ENCODE measurements at regions not wholly inside any gene's neighbourhood (a gene's known extent, or its start where the extent isn't known, plus 50 kb on each side); places are given as distances from the start of the nearest gene placed in this dataset.
"Not testable (repeated sequence)": the region's sequence is repeated elsewhere in the genome, so short reads cannot be mapped to it uniquely, and the experiment has no call there.

DNA sequence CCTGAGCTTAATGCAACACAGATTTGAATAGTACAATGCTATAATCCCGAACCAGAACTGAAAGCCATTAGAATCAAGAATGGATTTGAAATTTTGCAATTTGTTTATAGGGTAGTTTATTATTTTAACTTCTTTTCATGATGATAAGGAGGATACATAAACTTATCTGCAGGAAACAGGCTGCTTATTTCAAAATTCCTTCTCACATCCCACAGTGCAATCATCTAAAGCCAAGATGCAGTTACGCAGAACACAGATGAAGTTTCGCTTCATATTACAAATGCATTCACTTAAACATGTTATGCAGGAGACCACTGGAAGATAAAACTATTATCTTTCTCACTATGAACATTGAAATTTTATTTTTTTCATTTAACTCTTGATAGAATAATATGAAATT, 1019.6 kb downstream of the PLA2G4A start:
- no peak overlapping the region for H3K4me3 ChIP-seq (ENCODE audit: low read depth in 1 of 3, low read length in 3 of 3)
- no peak overlapping the region for H3K27ac ChIP-seq (ENCODE audit: low read depth in 1 of 2, low read length in 2 of 2)
- TF ChIP-seq JUND (IDR thresholded peaks at IDR 0.05) (no peak), FOXA2 (IDR thresholded peaks at IDR 0.05) (no peak), RAD21 (IDR thresholded peaks at IDR 0.05) (no peak), RXRA (IDR thresholded peaks at IDR 0.05) (no peak)
- TF ChIP-seq, protein P1, sequence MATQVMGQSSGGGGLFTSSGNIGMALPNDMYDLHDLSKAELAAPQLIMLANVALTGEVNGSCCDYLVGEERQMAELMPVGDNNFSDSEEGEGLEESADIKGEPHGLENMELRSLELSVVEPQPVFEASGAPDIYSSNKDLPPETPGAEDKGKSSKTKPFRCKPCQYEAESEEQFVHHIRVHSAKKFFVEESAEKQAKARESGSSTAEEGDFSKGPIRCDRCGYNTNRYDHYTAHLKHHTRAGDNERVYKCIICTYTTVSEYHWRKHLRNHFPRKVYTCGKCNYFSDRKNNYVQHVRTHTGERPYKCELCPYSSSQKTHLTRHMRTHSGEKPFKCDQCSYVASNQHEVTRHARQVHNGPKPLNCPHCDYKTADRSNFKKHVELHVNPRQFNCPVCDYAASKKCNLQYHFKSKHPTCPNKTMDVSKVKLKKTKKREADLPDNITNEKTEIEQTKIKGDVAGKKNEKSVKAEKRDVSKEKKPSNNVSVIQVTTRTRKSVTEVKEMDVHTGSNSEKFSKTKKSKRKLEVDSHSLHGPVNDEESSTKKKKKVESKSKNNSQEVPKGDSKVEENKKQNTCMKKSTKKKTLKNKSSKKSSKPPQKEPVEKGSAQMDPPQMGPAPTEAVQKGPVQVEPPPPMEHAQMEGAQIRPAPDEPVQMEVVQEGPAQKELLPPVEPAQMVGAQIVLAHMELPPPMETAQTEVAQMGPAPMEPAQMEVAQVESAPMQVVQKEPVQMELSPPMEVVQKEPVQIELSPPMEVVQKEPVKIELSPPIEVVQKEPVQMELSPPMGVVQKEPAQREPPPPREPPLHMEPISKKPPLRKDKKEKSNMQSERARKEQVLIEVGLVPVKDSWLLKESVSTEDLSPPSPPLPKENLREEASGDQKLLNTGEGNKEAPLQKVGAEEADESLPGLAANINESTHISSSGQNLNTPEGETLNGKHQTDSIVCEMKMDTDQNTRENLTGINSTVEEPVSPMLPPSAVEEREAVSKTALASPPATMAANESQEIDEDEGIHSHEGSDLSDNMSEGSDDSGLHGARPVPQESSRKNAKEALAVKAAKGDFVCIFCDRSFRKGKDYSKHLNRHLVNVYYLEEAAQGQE (IDR thresholded peaks at IDR 0.05), result no peak
- H3K9ac ChIP-seq (ENCODE audit: low read depth in 1 of 2, low read length in 2 of 2), result no peak overlapping the region
- no peaks in the 10 kb centered on the region for H3K9me3 ChIP-seq (ENCODE audit: control insufficient read depth in 4 of 4, low read length in 3 of 4)
- DNase-seq (ENCODE audit: low spot score), result no peak
- H3K36me3 ChIP-seq (ENCODE audit: control insufficient read depth in 4 of 4, insufficient read depth in 3 of 4, low read depth in 1 of 4, low read length in 3 of 4), result no peaks in the 10 kb centered on the region
- 67% methylated on average over 3 of the region's 3 CpGs for whole genome bisulfite sequencing
- H3K4me1 ChIP-seq (ENCODE audit: control insufficient read depth in 4 of 4, insufficient read depth in 4 of 4, low read length in 3 of 4), result no peaks in the 10 kb centered on the region
- H3K27me3 ChIP-seq (ENCODE audit: control insufficient read depth in 4 of 4, insufficient read depth in 4 of 4, low read length in 3 of 4), result no peaks in the 10 kb centered on the region

DNA sequence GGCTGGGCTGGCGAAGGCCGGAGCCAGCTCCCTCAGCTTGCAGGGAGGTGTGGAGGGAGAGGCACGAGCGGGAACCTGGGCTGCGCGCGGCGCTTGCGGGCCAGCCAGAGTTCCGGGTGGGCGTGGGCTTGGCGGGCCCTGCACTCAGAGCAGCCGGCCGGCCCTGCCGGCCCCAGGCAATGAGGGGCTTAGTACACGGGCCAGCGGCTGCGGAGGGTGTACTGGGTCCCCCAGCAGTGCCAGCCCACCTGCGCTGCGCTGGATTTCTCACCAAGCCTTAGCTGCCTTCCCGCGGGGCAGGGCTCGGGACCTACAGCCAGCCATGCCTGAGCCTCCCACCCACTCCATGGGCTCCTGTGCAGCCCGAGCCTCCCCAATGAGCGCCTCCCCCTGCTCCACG, 1021.4 kb downstream of the PLA2G4A start:
- WGBS, result 92% methylated on average over 26 of the region's 26 CpGs
- not testable (repeated sequence) for H3K27me3 ChIP-seq (ENCODE audit: control insufficient read depth in 4 of 4, insufficient read depth in 4 of 4, low read length in 3 of 4); H3K4me1 ChIP-seq (ENCODE audit: control insufficient read depth in 4 of 4, insufficient read depth in 4 of 4, low read length in 3 of 4); H3K9me3 ChIP-seq (ENCODE audit: control insufficient read depth in 4 of 4, low read length in 3 of 4); H3K27ac ChIP-seq (ENCODE audit: low read depth in 1 of 2, low read length in 2 of 2); H3K9ac ChIP-seq (ENCODE audit: low read depth in 1 of 2, low read length in 2 of 2); H3K36me3 ChIP-seq (ENCODE audit: control insufficient read depth in 4 of 4, insufficient read depth in 3 of 4, low read depth in 1 of 4, low read length in 3 of 4); DNase-seq (ENCODE audit: low spot score); H3K4me3 ChIP-seq (ENCODE audit: low read depth in 1 of 3, low read length in 3 of 3)

DNA sequence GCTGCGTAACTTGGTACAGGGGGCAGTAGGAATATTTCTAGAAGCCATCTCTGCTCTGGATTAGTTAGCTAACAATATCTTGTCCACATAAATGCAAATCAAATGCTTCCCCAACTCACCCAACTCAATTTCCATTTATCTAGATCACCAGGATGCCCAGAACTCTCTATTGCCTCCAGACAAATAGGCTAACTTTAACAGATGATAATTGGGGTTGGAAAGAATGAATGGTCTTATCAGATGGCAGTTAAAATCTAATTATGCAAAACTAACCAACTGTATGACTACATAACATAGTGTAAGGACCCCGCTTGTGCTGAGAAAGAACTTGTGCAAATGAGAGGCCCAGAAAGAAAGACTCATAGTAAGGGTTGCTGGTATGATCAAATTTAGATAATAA, 1024.8 kb downstream of the PLA2G4A start:
- no peak overlapping the region for H3K4me3 ChIP-seq (ENCODE audit: low read depth in 1 of 3, low read length in 3 of 3)
- no peak overlapping the region for H3K27ac ChIP-seq (ENCODE audit: low read depth in 1 of 2, low read length in 2 of 2)
- H3K36me3 ChIP-seq (ENCODE audit: control insufficient read depth in 4 of 4, insufficient read depth in 3 of 4, low read depth in 1 of 4, low read length in 3 of 4), result no peaks in the 10 kb centered on the region
- TF ChIP-seq EGR1 (IDR thresholded peaks at IDR 0.05; ENCODE audit: low read depth in 2 of 2) (no peak), TAF1 (conservative IDR thresholded peaks at IDR 0.05) (no peak), RXRA (IDR thresholded peaks at IDR 0.05) (no peak), HNF4G (IDR thresholded peaks at IDR 0.05) (no peak), FOXA1 (IDR thresholded peaks at IDR 0.05) (no peak), HNF4A (conservative IDR thresholded peaks at IDR 0.05) (no peak), GABPA (IDR thresholded peaks at IDR 0.05 in 1 of 2, conservative IDR thresholded peaks at IDR 0.05 in 1 of 2) (no peak), SP1 (IDR thresholded peaks at IDR 0.05) (no peak), YY1 (IDR thresholded peaks at IDR 0.05) (no peak)
- TF ChIP-seq, protein P1 (IDR thresholded peaks at IDR 0.05), result no peak
- H3K27me3 ChIP-seq (ENCODE audit: control insufficient read depth in 4 of 4, insufficient read depth in 4 of 4, low read length in 3 of 4), result no peaks in the 10 kb centered on the region
- no peaks in the 10 kb centered on the region for H3K9me3 ChIP-seq (ENCODE audit: control insufficient read depth in 4 of 4, low read length in 3 of 4)
- H3K9ac ChIP-seq (ENCODE audit: low read depth in 1 of 2, low read length in 2 of 2), result no peak overlapping the region
- no peaks in the 10 kb centered on the region for H3K4me1 ChIP-seq (ENCODE audit: control insufficient read depth in 4 of 4, insufficient read depth in 4 of 4, low read length in 3 of 4)
- 97% methylated on average over 2 of the region's 2 CpGs for WGBS
- no peak for DNase-seq (ENCODE audit: low spot score)

All from liver (tissue), 7 donors.